WTC11 (cell line): ENCODE measurements at regions not wholly inside any gene's neighbourhood (a gene's known extent, or its start where the extent isn't known, plus 50 kb on each side); places are given as distances from the start of the nearest gene placed in this dataset.

Source experiments
- ELF4 ChIP-seq: sonication (generic); formaldehyde crosslinking; IDR thresholded peaks from 2 replicates; pipeline ENCODE4 v1.8.1; 2022; ENCODE audit warnings: low read depth, mild to moderate bottlenecking, moderate library complexity, missing genetic modification reagents
- ETV6 ChIP-seq: sonication (generic); formaldehyde crosslinking; IDR thresholded peaks from 2 replicates; pipeline ENCODE4 v1.8.1; 2022; ENCODE audit warnings: mild to moderate bottlenecking, missing genetic modification reagents
- FOXJ3 ChIP-seq: sonication (generic); formaldehyde crosslinking; IDR thresholded peaks from 2 replicates; pipeline ENCODE4 v1.9.0; 2021; ENCODE audit warnings: missing genetic modification reagents, mild to moderate bottlenecking, borderline replicate concordance
- TF ChIP-seq, protein P1 (sequence below): sonication (generic); formaldehyde crosslinking; IDR thresholded peaks from 2 replicates; pipeline ENCODE4 v1.8.1; 2022; ENCODE audit warnings: low read depth, mild to moderate bottlenecking, moderate library complexity, missing genetic modification reagents, borderline replicate concordance
- TF ChIP-seq, protein P2 (sequence below): fragments of 200-600 bp; IDR thresholded peaks from 2 replicates; pipeline ENCODE4 v1.8.0; 2022; ENCODE audit warnings: antibody characterized with exemption
- TF ChIP-seq, protein P3 (sequence below): sonication (generic); formaldehyde crosslinking; conservative IDR thresholded peaks from 2 replicates; pipeline ENCODE4 v1.8.1; 2023; ENCODE audit warnings: mild to moderate bottlenecking, low read depth, missing genetic modification reagents, moderate library complexity
- TF ChIP-seq, protein P4 (sequence below): sonication (generic); formaldehyde crosslinking; IDR thresholded peaks from 2 replicates; pipeline ENCODE4 v1.8.1; 2023; ENCODE audit warnings: mild to moderate bottlenecking, moderate library complexity, missing genetic modification reagents

DNA sequence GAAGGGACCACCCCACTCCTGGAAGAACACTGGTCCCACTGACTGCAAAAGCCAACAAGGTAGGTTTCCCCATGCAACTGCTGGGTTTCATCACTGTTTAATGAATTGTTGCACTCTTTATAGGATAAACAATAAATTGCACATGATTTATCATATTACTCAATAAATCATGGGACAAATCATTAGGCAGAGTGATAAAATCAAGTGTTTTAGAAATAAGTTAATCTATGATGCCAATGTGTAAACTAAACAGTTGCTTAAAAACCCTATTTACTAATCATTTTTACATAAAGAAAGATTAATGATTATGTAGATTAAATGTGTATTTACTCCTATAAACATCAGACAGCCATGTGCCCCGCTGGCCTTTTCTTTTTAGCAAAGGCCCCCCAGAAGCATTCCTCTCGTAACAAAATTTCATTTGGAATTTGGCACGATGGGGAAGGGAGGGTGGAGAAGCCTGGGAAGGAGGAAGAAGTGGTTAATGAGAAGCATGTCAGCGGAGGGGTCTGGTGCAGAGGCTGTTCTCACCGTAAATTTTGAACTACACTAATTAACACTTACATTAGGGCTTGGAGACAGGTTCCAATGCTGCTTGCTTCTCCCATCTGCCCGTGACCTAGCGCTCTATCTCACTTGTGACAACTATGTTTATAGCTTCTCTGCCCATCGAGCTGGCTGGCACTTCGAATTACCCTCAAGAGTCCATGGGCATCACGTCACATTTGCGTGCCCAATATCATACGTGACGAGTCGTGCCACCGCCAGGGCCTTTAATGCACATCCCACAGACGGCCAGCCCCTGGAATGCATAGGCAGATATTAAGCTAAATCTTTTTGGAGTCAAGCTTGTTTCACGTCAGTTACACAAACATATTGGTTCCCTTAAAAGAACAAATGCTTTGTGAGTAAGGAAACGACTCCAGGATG lies 357.7 kb upstream of the TSHZ3 start:
- no peak for TF ChIP-seq ELF4
- TF ChIP-seq, protein P1, sequence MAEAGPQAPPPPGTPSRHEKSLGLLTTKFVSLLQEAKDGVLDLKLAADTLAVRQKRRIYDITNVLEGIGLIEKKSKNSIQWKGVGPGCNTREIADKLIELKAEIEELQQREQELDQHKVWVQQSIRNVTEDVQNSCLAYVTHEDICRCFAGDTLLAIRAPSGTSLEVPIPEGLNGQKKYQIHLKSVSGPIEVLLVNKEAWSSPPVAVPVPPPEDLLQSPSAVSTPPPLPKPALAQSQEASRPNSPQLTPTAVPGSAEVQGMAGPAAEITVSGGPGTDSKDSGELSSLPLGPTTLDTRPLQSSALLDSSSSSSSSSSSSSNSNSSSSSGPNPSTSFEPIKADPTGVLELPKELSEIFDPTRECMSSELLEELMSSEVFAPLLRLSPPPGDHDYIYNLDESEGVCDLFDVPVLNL (CRISPR knock-in tag) = no peak
- TF ChIP-seq, protein P2, sequence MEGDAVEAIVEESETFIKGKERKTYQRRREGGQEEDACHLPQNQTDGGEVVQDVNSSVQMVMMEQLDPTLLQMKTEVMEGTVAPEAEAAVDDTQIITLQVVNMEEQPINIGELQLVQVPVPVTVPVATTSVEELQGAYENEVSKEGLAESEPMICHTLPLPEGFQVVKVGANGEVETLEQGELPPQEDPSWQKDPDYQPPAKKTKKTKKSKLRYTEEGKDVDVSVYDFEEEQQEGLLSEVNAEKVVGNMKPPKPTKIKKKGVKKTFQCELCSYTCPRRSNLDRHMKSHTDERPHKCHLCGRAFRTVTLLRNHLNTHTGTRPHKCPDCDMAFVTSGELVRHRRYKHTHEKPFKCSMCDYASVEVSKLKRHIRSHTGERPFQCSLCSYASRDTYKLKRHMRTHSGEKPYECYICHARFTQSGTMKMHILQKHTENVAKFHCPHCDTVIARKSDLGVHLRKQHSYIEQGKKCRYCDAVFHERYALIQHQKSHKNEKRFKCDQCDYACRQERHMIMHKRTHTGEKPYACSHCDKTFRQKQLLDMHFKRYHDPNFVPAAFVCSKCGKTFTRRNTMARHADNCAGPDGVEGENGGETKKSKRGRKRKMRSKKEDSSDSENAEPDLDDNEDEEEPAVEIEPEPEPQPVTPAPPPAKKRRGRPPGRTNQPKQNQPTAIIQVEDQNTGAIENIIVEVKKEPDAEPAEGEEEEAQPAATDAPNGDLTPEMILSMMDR = no peak
- TF ChIP-seq ETV6 (CRISPR knock-in tag) = no peak
- TF ChIP-seq, protein P3, sequence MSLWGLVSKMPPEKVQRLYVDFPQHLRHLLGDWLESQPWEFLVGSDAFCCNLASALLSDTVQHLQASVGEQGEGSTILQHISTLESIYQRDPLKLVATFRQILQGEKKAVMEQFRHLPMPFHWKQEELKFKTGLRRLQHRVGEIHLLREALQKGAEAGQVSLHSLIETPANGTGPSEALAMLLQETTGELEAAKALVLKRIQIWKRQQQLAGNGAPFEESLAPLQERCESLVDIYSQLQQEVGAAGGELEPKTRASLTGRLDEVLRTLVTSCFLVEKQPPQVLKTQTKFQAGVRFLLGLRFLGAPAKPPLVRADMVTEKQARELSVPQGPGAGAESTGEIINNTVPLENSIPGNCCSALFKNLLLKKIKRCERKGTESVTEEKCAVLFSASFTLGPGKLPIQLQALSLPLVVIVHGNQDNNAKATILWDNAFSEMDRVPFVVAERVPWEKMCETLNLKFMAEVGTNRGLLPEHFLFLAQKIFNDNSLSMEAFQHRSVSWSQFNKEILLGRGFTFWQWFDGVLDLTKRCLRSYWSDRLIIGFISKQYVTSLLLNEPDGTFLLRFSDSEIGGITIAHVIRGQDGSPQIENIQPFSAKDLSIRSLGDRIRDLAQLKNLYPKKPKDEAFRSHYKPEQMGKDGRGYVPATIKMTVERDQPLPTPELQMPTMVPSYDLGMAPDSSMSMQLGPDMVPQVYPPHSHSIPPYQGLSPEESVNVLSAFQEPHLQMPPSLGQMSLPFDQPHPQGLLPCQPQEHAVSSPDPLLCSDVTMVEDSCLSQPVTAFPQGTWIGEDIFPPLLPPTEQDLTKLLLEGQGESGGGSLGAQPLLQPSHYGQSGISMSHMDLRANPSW (CRISPR knock-in tag) = no peak
- TF ChIP-seq, protein P4, sequence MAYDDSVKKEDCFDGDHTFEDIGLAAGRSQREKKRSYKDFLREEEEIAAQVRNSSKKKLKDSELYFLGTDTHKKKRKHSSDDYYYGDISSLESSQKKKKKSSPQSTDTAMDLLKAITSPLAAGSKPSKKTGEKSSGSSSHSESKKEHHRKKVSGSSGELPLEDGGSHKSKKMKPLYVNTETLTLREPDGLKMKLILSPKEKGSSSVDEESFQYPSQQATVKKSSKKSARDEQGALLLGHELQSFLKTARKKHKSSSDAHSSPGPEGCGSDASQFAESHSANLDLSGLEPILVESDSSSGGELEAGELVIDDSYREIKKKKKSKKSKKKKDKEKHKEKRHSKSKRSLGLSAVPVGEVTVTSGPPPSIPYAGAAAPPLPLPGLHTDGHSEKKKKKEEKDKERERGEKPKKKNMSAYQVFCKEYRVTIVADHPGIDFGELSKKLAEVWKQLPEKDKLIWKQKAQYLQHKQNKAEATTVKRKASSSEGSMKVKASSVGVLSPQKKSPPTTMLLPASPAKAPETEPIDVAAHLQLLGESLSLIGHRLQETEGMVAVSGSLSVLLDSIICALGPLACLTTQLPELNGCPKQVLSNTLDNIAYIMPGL (CRISPR knock-in tag) = no peak
- no peak for TF ChIP-seq FOXJ3 (CRISPR knock-in tag)
